Type B pancreatic cell (in vitro differentiated cells): ENCODE measurements at regions not wholly inside any gene's neighbourhood (a gene's known extent, or its start where the extent isn't known, plus 50 kb on each side); places are given as distances from the start of the nearest gene placed in this dataset.

Experiments used
- DNase-seq: peaks from one replicate; pipeline ENCODE4 v3.0.0; 2021; ENCODE audit warnings: mixed read lengths; ENCODE audit not compliant: unreplicated experiment; ENCODE audit errors: extremely low spot score
- H3K27ac Mint-ChIP-seq: 2 replicates; pipeline ENCODE4 v1.8.0; 2021; ENCODE audit warnings: mild to moderate bottlenecking, mixed read lengths
- H3K27me3 Mint-ChIP-seq: 2 replicates; pipeline ENCODE4 v1.8.0; 2021; ENCODE audit warnings: mixed read lengths
- H3K36me3 Mint-ChIP-seq: 2 replicates; pipeline ENCODE4 v1.8.0; 2021; ENCODE audit warnings: mixed read lengths
- H3K4me1 Mint-ChIP-seq: one replicate; pipeline ENCODE4 v1.8.0; 2021; ENCODE audit warnings: mixed read lengths; ENCODE audit not compliant: unreplicated experiment
- H3K4me3 Mint-ChIP-seq: 2 replicates; pipeline ENCODE4 v1.8.0; 2021; ENCODE audit warnings: mild to moderate bottlenecking, mixed read lengths
- H3K9me3 Mint-ChIP-seq: 2 replicates; pipeline ENCODE4 v1.8.0; 2021; ENCODE audit warnings: mixed read lengths
- TF ChIP-seq, protein P1 (sequence below): fragments of 200-600 bp; sonication (generic); conservative IDR thresholded peaks from 2 replicates; pipeline ENCODE4 v1.5.0; 2021; ENCODE audit warnings: antibody characterized with exemption, mild to moderate bottlenecking

DNA sequence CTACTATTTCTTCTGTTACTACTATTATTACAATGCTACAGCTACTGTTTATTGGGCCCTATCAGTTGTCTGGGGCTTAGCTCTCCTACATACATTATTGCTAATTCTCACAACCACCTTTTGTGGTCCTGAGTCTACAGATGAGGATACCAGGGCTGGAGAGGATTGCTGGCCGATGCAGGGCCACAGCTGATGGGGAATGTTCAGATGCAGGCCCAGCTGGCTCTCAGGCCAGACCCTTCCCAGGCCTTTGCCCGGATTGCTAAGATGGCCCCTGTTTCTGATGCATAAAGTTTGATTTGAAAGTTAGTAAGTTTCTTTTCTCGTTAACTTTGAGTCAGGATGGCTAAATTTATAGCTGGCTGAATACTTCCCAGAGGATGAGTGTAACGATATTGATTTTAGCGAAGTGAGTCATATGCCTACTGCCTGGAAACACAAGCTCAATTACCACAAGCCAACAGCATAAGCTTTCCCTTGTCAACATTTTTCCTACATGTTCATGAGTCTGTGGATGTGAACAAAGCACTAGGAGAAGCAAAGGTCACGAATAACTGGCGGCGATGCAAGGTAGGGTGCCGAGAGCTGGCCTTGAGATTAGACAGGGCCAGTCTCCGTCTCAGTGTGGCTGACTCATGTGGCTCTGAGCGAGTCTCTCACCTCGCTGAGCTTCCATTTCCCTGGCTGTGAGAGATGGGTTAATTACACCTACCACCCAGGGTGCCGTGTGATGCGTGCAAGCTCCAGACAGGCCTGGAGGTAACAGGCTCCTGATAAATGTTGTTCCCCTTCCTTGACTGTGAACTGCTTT, 111.0 kb downstream of the BEGAIN start:
- Mint-ChIP-seq H3K4me3 (no peak overlapping the region), H3K27me3 (no peaks in the 10 kb centered on the region), H3K27ac (peak overlapping the region; percentile 19), H3K36me3 (no peaks in the 10 kb centered on the region), H3K4me1 (peaks cover 20% of the 10 kb centered on the region), H3K9me3 (no peaks in the 10 kb centered on the region)
- DNase-seq, result no peak
- TF ChIP-seq, protein P1, sequence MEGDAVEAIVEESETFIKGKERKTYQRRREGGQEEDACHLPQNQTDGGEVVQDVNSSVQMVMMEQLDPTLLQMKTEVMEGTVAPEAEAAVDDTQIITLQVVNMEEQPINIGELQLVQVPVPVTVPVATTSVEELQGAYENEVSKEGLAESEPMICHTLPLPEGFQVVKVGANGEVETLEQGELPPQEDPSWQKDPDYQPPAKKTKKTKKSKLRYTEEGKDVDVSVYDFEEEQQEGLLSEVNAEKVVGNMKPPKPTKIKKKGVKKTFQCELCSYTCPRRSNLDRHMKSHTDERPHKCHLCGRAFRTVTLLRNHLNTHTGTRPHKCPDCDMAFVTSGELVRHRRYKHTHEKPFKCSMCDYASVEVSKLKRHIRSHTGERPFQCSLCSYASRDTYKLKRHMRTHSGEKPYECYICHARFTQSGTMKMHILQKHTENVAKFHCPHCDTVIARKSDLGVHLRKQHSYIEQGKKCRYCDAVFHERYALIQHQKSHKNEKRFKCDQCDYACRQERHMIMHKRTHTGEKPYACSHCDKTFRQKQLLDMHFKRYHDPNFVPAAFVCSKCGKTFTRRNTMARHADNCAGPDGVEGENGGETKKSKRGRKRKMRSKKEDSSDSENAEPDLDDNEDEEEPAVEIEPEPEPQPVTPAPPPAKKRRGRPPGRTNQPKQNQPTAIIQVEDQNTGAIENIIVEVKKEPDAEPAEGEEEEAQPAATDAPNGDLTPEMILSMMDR, result no peak

DNA sequence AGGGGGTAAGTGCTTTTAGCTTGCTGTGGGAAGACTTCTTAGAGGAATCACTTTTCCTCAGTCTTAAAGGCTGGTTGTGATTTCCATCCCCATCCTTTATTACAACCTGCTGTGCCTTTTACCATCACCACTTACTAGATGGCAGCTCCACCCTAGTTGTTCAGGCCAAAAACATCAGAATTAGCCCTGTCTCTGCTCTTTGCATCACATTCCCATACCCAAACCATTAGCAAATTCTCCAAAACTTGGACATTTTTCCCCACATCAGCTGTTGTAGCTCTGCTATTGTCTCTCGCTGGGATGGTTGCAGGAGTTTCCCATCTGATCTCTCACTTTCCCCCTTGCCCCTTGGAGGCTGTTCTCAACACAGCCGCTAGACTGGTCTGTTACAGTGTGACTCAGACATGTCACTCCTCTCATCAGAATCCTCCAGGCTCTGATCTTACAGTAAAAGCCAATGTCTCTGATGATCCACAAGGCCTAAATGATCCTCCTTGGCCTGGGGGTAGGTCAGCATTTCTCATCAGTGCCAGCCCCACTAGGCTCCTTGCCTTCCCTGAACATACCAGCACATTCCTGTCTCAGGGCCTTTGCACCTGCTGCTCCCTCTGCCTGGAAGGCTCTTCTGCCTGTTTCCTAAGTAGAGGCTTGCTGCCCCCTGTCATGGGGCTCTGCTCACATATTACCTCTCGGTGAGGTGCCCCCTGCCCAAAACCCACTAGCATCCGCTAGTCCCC, 102.5 kb downstream of the BEGAIN start:
- DNase-seq, result no peak

DNA sequence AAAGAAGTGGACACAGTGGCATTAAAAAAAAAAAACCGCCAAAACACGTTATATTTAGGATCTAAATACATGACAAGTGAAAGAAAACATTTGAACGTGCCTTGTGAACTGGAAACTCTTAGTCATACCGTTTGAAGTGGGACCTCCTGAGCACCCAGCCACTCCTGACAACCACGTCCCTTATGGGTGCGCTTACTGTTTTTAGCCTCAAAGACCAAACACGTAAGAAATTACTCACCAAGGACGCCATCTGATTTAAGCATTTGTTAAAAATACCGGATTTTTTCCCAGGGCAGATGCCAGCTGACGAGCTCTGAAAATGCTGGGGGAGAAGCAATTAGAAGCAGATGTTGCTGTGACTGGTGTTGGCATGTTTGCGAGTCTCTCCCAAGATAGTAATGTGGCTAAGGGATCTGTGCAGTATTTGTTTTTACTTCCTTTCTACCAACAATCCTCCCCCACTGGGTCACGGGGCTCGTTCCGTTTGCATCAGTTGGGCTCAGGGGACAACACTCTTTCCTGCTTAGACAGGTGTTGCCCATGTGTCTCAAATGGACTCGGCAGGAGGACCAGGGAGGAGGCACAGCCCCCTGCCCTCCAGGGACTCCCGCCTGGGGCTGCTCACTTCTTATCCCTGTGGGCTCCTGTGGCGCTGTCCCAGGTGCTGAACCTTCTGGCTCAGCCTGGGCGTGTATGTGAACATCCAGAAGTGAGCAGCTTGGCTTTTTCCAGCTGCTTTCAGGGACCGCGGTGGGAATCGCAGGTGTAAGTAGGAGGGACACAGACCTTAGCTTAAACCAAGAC, 101.0 kb downstream of the BEGAIN start:
- no peak overlapping the region for H3K27ac Mint-ChIP-seq
- TF ChIP-seq, protein P1, result no peak
- H3K4me3 Mint-ChIP-seq, result no peak overlapping the region
- no peaks in the 10 kb centered on the region for H3K9me3 Mint-ChIP-seq
- peaks cover 8% of the 10 kb centered on the region for H3K36me3 Mint-ChIP-seq
- H3K27me3 Mint-ChIP-seq, result no peaks in the 10 kb centered on the region
- peak; percentile 84 for DNase-seq
- H3K4me1 Mint-ChIP-seq, result peaks cover 6% of the 10 kb centered on the region

More for the DNA sequence above, 102.5 kb downstream of the BEGAIN start:
- TF ChIP-seq, protein P1, result no peak
- Mint-ChIP-seq H3K4me3 (no peak overlapping the region), H3K36me3 (peaks cover 8% of the 10 kb centered on the region), H3K27me3 (no peaks in the 10 kb centered on the region), H3K27ac (no peak overlapping the region), H3K9me3 (no peaks in the 10 kb centered on the region), H3K4me1 (peaks cover 6% of the 10 kb centered on the region)
